GM15510 (cell line): ENCODE measurements at regions not wholly inside any gene's neighbourhood (a gene's known extent, or its start where the extent isn't known, plus 50 kb on each side); places are given as distances from the start of the nearest gene placed in this dataset.

Experiments
- POLR2A ChIP-seq: IDR thresholded peaks from 3 replicates; pipeline ENCODE4 v1.6.1; 2011; ENCODE audit warnings: borderline replicate concordance; ENCODE audit not compliant: insufficient read length; ENCODE audit errors: extremely low read depth

DNA sequence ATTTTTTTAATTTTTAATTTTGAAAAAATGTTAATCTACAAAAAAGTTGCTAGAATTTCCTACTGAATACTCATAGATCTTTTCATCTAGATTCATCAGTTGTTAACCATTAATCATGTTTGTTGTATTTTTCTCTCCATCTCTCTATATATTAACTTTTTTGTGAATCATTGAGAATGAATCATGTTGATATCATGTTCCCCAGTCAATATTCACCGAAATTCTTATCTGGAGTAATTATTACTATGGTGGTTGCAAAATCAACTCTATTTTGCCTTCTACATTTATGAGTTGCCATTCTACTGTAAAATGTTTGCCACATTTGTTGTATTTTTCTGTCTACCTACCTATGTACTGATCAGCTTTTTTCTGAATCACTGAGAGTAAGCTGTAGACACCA lies 154.0 kb downstream of the SPP2 start:
- TF ChIP-seq POLR2A, result no peak

- no peak for TF ChIP-seq POLR2A
These were observed 152.9 kb downstream of the SPP2 start for GRCh38 chr2:234203135-234203984.

GRCh38 chr2:234202601-234203000 lies 152.1 kb downstream of the SPP2 start:
- TF ChIP-seq POLR2A, result no peak

GRCh38 chr2:234199996-234200395 lies 149.5 kb downstream of the SPP2 start:
- TF ChIP-seq POLR2A, result no peak

GRCh38 chr2:234198976-234199375 lies 148.5 kb downstream of the SPP2 start:
- no peak for TF ChIP-seq POLR2A

DNA sequence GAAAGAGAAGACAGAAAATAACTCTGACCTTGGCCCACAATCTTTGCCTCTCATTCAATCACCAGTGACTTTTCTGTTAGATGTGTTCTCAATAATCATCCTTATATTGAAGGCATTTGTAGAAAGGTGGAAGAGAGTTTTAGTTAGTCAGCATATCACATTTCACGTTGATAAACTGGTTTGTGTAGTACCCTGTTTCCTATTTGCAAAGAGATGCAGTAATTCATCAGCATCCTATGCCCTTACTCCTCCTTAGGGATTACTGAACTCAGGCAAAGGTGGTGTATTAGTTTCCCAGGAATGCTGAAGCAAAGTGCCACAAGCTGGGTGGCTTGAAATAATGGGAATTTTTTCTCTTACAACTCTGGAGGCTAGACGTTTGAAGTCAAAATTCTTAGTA lies 145.0 kb downstream of the SPP2 start:
- no peak for TF ChIP-seq POLR2A

GRCh38 chr2:234193977-234194563 lies 143.6 kb downstream of the SPP2 start:
- TF ChIP-seq POLR2A, result no peak

- no peak for TF ChIP-seq POLR2A
These were observed 141.4 kb downstream of the SPP2 start for GRCh38 chr2:234191819-234192407.

GRCh38 chr2:234189786-234190300 lies 139.3 kb downstream of the SPP2 start:
- TF ChIP-seq POLR2A, result no peak

- TF ChIP-seq POLR2A, result no peak
These were observed 138.7 kb downstream of the SPP2 start for GRCh38 chr2:234189230-234189629.

DNA sequence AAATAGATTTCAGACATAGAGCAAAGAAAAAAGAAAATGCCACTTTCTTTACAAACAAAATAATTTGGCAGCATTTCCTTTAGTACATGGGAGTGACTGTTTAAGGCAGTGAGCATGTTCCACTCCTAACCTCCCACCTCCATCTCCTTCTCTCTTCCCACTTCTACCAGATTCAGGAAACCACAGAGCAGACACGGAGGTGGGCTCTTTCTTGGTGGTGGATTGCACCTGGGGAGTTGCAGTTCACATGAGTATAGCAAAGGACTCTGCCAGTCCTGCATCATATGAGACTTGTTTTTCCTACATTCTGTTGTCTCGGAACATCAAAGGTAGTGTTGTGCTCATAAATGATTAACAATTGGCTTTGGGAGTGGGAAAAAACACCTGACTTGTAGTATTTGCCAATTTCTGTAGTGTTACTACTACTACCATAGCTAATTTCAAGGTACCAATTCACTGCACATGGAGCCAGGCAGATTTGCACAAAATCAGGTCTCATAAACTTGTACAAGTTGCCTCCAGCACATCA lies 137.2 kb downstream of the SPP2 start:
- TF ChIP-seq POLR2A, result no peak

- TF ChIP-seq POLR2A, result no peak
These were observed 130.6 kb downstream of the SPP2 start for GRCh38 chr2:234181121-234181520.

DNA sequence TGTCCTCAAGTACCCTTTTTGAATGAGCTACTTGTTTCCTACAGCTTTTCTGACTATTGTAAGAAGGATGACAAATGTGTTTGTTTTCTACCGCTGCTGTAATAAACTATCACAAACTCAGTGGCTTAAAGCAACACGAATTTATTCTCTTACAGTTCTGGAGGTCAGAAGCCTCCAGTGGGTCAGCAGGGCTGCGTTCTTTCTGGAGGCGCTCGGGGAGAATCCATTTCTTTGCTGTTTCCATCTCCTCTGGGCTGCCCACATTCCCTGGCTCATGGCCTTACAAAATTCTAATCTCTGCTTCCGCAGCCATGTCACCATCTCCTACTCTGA lies 128.5 kb downstream of the SPP2 start:
- TF ChIP-seq POLR2A, result no peak

- TF ChIP-seq POLR2A, result no peak
These were observed 128.0 kb downstream of the SPP2 start for GRCh38 chr2:234178330-234179030.

DNA sequence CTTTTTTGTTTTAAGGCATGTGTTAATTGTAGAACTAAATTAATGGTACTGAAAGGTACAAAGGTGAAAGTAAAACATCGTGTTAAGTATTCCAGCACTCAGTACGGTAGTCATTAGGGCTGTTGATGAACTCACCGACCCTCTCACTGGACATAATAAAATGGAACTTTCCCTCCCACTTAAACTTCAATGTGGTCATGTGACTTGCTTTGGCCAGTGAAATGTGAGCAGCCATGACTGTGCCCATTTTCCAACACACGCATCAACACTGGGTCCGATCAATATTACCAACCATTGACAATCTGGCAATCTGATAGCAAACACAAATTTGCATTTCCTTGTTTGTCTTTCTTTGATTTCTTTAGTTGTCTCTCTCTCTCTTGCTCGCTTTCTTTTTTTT lies 125.1 kb downstream of the SPP2 start:
- no peak for TF ChIP-seq POLR2A
